ENCODE measurements at regions not wholly inside any gene's neighbourhood (a gene's known extent, or its start where the extent isn't known, plus 50 kb on each side); places are given as distances from the start of the nearest gene placed in this dataset.
"Not testable (repeated sequence)": the region's sequence is repeated elsewhere in the genome, so short reads cannot be mapped to it uniquely, and the experiment has no call there.

DNA sequence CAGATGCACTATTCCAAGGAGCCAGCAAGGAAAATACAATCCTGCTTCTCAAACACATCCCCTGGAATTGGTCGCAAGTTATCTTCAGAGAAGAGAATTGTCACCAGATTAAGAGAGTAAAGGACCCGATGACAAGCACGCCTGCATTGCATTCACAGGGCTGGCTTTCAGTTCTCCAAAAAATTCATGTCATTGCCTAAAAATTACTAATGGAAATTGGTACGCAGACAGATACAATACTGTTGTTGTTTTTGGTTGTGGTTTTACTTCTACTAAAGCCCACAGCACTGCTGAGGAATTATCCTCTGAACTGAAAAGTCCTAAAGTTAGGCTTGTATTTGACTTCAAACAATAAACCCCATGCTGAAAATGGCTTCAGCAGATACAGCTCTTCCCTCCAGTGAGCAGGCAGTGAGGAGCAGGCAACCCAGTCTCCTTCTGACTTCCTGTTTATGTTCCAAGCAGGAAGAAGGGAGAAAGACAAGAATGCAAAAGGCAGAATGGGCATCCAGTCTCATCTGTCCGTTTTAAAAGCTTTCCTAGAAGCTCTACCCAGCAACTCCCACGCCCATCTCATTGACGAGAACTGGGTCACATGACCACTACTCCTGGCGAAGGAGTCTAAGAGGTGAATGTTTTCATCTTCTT, 80.6 kb upstream of the ZNF366 start:
- DNase-seq, result no peak

GRCh38 chr5:72586788-72587530, 79.7 kb upstream of the ZNF366 start:
- no peak for DNase-seq

DNA sequence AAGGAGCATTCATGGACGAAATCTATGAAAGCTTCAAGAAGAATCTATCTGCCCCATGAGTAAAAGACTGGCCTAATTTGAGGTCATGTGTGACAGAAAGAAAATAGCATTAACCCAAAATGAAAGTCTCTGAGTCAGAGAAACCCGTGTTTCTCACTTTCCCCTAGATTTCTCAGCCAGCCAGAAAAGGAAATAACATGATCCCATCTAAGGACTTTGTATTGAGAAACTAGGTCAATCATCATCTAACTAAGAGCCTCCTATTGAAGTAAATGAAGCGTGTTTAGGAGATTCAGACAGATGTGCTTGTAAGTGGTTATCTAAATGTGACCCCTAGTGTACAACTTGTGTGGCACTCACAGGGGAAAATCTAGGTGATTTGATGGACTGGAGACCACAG, 77.3 kb upstream of the ZNF366 start:
- DNase-seq, result no peak

DNA sequence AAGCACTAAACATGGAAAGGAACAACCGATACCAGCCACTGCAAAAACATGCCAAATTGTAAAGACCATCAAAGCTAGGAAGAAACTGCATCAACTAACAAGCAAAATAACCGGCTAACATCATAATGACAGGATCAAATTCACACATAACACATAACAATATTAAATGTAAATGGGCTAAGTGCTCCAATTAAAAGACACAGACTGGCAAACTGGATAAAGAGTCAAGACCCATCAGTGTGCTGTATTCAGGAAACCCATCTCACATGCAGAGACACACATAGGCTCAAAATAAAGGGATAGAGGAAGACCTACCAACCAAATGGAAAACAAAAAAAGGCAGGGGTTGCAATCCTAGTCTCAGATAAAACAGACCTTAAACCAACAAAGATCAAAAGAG, 72.1 kb upstream of the ZNF366 start:
- not testable (repeated sequence) for DNase-seq

DNA sequence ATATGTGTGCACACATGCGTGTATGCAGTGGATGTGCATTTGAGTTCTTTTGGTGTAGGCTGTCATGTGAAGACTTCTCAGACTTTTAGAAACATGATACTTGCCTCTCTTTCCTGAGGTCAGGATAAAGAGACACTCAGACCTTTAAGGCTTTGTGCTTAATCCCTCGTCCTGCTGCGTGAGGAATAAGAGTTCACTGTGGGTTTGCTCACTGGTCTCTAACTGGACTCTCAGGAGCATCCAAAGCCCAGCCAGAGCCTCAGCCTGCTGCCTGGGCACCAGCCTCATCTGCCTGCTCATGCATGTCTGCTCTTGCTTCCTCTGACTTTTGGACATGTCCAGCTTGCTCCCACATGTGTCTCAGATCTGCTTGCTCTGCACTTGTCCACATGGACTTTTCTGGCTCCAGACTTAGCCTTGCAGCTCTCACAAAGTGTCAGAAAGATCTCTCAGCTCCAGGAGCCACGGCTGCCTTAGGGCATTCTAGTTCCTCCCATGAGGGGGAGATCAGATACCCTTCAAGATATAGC, 65.1 kb upstream of the ZNF366 start:
- DNase-seq, result no peak

- no peak for DNase-seq
Observed at GRCh38 chr5:72569408-72569944, 62.3 kb upstream of the ZNF366 start.

GRCh38 chr5:72566746-72567145, 59.5 kb upstream of the ZNF366 start:
- DNase-seq, result no peak

DNA sequence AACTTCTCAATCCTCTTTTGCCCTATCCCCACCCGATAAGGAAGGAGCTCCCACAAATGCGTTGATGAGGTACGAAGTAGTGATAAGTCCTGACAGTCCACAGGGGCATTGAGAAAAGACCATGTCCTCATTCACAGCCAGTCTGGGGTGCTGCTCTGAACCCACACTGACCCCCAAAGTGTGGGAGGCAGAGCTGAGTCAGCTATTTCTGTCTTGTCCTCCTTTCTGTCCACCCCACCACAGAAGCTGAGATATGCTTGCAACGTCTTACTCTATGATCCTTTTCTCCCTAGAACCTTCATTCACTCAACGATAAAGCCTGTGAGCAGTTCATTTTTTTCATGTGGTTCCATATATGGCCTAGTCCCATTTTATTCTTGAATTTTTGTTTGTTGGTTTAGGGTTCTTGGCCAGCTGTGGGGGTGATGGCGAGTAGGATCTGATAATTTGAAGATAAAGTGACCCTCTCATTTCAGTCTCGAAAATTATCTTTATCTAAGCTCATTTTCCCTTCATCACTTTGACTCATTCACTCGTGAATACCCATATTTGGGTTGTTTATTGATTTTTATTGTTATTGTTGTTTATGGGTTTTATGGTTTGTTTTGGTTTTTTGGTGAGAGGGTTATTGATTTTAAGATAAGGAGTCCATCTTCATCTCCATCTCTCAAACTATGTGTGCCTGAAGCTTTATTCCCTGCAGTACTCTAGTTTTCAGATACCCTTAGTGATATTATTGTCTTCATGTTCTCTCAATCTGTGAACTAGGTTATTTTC, 58.5 kb upstream of the ZNF366 start:
- DNase-seq, result no peak

- DNase-seq, result no peak
Observed at GRCh38 chr5:72562717-72563116, 55.5 kb upstream of the ZNF366 start.

DNA sequence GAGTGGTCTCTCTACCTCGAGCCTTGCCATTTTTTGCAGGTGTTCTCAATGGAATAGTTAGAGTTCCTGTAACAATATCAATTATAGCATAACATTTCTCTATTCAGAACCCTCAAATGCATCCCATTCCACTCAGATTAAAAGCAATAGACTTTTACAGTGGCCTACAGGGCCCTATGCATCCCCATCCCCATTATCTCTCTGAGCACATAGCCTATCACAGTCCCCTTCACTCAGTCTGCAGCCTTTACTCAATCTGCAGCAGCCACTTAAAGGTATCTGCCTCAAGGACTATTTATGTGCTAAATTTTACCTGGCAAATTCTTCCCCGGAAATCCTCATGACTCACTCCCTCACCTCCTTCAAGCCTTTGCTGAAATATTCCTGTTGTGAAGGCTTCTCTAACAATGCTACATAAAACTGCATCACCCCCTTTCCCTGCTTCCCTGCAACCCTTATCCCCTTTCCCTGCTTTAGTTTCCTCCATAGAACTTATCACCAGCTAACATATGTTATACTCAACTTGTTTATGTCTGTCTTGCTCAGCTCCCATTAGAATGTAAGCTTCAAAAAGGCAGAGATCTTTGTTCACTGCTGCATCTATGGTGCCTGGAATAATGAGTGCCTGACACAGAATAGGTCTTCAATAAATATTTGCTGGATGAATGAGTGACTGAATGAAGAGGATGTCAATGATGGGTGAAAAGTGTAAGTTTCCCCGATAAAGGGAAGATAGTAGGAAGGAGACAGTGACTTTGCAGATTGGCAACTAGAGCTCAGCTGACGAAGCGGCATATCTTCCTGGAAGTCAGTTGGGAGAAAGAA, 54.1 kb upstream of the ZNF366 start:
- DNase-seq, result no peak

GRCh38 chr5:72559866-72560766, 52.9 kb upstream of the ZNF366 start:
- no peak for DNase-seq

GRCh38 chr5:72558383-72558782, 51.2 kb upstream of the ZNF366 start:
- DNase-seq, result no peak

- no peak for DNase-seq
Observed at GRCh38 chr5:72558046-72558336, 50.8 kb upstream of the ZNF366 start.

DNA sequence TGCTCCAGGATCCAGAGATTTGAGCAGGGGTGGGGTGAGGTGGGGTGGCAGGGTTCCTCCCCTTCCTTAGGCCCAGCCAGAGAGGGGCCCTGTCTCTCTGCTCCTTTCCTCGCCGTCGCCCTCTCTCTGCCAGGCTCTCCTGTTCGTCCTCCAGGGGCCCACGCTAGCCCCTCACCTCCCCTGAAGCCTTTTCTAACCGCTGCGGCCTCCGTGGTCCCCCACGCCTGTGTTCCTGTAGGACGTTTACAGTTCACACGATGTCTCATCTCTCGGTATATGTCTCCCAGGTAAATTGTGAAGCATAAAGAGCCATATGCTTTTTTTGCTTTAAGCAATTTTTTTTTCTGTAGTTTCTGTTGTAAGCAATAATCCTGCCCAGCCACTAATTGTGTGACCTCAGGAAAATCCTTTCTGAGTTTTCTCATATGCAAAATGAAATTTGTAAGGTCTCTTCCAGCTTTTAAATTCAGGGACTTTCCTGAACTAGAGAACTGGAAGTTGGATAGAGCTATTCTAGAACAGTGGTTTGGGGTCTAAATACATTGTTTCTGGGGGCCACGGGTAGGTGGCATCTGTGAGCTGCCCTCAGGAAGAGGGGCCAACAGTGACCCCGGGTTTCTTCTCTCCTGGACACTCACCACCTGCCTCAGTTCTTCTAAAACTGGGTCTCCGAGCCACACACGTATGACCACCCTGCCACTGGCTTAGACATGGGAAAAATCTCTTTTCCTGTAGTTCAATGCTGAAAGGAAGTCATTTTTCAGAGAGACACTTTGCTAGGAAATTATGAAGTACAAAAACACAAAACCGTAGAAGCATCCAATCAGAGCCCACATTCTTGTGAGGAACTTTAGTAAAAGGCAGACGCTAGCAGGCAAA, 50.2 kb upstream of the ZNF366 start:
- DNase-seq, result no peak

All from GOT3 (cell line).